Neural cell (in vitro differentiated cells): ENCODE measurements at regions not wholly inside any gene's neighbourhood (a gene's known extent, or its start where the extent isn't known, plus 50 kb on each side); places are given as distances from the start of the nearest gene placed in this dataset.

Source experiments
- CTCF ChIP-seq: fragments of 450-650 bp; IDR thresholded peaks from 2 replicates; pipeline ENCODE4 v1.5.1; 2014; ENCODE audit warnings: antibody characterized with exemption, mild to moderate bottlenecking, moderate library complexity; ENCODE audit not compliant: poor library complexity, severe bottlenecking
- EP300 ChIP-seq: fragments of 450-650 bp; conservative IDR thresholded peaks from 2 replicates; pipeline ENCODE4 v1.6.1; 2014; ENCODE audit warnings: antibody characterized with exemption, mild to moderate bottlenecking, moderate library complexity; ENCODE audit not compliant: poor library complexity, severe bottlenecking
- EZH2 ChIP-seq: fragments of 200-600, 300-800 bp; shearing (Covaris generic), sonication (generic); IDR thresholded peaks from 2 replicates; pipeline ENCODE4 v1.6.1; 2014; ENCODE audit warnings: antibody characterized with exemption, low read length, borderline replicate concordance, mild to moderate bottlenecking; ENCODE audit not compliant: insufficient read depth, poor library complexity, severe bottlenecking
- MXI1 ChIP-seq: fragments of 450-650 bp; conservative IDR thresholded peaks from 2 replicates; pipeline ENCODE4 v1.6.1; 2014; ENCODE audit warnings: antibody characterized with exemption, mild to moderate bottlenecking; ENCODE audit not compliant: poor library complexity, severe bottlenecking
- POLR2AphosphoS5 ChIP-seq: IDR thresholded peaks from 2 replicates; pipeline ENCODE4 v1.6.1; 2012
- SMC3 ChIP-seq: fragments of 450-650 bp; conservative IDR thresholded peaks from 2 replicates; pipeline ENCODE4 v1.6.1; 2014; ENCODE audit warnings: antibody characterized with exemption, mild to moderate bottlenecking, moderate library complexity; ENCODE audit not compliant: poor library complexity

DNA sequence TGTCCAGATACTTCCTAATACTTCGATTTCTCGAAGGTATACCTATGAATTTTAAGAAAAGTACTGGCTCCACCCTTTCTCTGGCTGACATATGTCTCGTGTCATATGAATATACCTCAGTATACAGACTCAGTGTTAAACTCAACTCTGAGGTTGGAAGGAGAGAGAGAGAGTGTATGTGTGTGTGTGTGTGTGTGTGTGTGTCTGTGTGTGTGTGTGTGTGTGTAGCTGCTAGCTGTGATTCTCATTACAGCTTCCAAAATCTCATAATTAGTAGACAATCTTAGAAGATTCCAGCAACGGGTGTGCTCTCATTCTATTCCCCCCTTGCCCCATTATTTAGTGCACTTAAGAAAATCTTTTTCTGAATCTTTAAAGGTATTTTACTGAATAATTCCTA, 380.3 kb upstream of the B3GALT2 start:
- TF ChIP-seq MXI1: no peak
- TF ChIP-seq CTCF: no peak
- TF ChIP-seq EZH2: no peak
- TF ChIP-seq SMC3: no peak
- TF ChIP-seq EP300: no peak
- TF ChIP-seq POLR2AphosphoS5: no peak
